Inflammatory macrophage (primary cell): ENCODE measurements at regions not wholly inside any gene's neighbourhood (a gene's known extent, or its start where the extent isn't known, plus 50 kb on each side); places are given as distances from the start of the nearest gene placed in this dataset.

Experiments
- DNase-seq, 2 donors: peaks; one replicate each; pipeline ENCODE4 v3.0.0-alpha.2; 2020 to 2022

- DNase-seq, result no peak
Measured at GRCh38 chr4:100839712-100840111, 321.9 kb upstream of the EMCN start.

- DNase-seq, result no peak
Measured at GRCh38 chr4:100838286-100838685, 320.5 kb upstream of the EMCN start.

- DNase-seq, result no peak
Measured at GRCh38 chr4:100836929-100837328, 319.1 kb upstream of the EMCN start.

GRCh38 chr4:100834616-100835015, 316.8 kb upstream of the EMCN start:
- DNase-seq, result no peak

- no peak for DNase-seq
Measured at GRCh38 chr4:100833906-100834305, 316.1 kb upstream of the EMCN start.

GRCh38 chr4:100828986-100829685, 311.3 kb upstream of the EMCN start:
- no peak for DNase-seq

- DNase-seq, result no peak
Measured at GRCh38 chr4:100828364-100828763, 310.5 kb upstream of the EMCN start.

- no peak for DNase-seq
Measured at GRCh38 chr4:100827756-100828155, 309.9 kb upstream of the EMCN start.

GRCh38 chr4:100826808-100827548, 309.2 kb upstream of the EMCN start:
- DNase-seq, result peak; percentile 60 to 73

GRCh38 chr4:100826067-100826466, 308.2 kb upstream of the EMCN start:
- no peak for DNase-seq

GRCh38 chr4:100823993-100824323, 306.1 kb upstream of the EMCN start:
- no peak for DNase-seq

- DNase-seq, result no peak
Measured at GRCh38 chr4:100823066-100823992, 305.5 kb upstream of the EMCN start.

GRCh38 chr4:100820249-100820648, 302.4 kb upstream of the EMCN start:
- no peak for DNase-seq

- DNase-seq, result no peak
Measured at GRCh38 chr4:100819505-100819904, 301.7 kb upstream of the EMCN start.

GRCh38 chr4:100816436-100817045, 298.7 kb upstream of the EMCN start:
- no peak for DNase-seq

GRCh38 chr4:100811046-100811445, 293.2 kb upstream of the EMCN start:
- no peak for DNase-seq

- DNase-seq, result no peak
Measured at GRCh38 chr4:100809506-100809905, 291.7 kb upstream of the EMCN start.

- DNase-seq, result no peak
Measured at GRCh38 chr4:100806988-100807387, 289.2 kb upstream of the EMCN start.

GRCh38 chr4:100805538-100805937, 287.7 kb upstream of the EMCN start:
- DNase-seq, result no peak

- DNase-seq, result no peak
Measured at GRCh38 chr4:100804576-100805360, 286.9 kb upstream of the EMCN start.

- no peak for DNase-seq
Measured at GRCh38 chr4:100803751-100804150, 285.9 kb upstream of the EMCN start.
